PC-9 (cell line): ENCODE measurements at regions not wholly inside any gene's neighbourhood (a gene's known extent, or its start where the extent isn't known, plus 50 kb on each side); places are given as distances from the start of the nearest gene placed in this dataset.

Source experiments
- BruUV-seq: library from RNA; stranded (reverse); fragments of 400-500 nt; replicated peaks from 2 replicates; lab custom pipeline; 2021; lab: Mats Ljungman, UMichigan
- CTCF ChIA-PET: fragments of 300-600 bp; sonication (Branson Sonifier 250); formaldehyde crosslinking; loops from one replicate; lab custom pipeline; 2022; ENCODE audit warnings: antibody characterized with exemption; lab: Charles Lee
- POLR2A ChIA-PET: fragments of 300-600 bp; sonication (Branson Sonifier 250); formaldehyde crosslinking; loops from one replicate; lab custom pipeline; 2022; ENCODE audit warnings: antibody characterized with exemption; ENCODE audit not compliant: unreplicated experiment; lab: Charles Lee
- DNase-seq, 2 experiments: peaks; one replicate each; pipeline versions ENCODE4 v3.0.0 to v3.0.0-alpha.2; 2015 to 2022; ENCODE audit warnings: mixed read lengths in 1 of 2
- H2AFZ ChIP-seq: fragments of 200-600 bp; sonication (generic); 2 replicates; pipeline ENCODE4 v1.8.1; 2017; ENCODE audit warnings: antibody characterized with exemption
- H3F3A ChIP-seq: fragments of 200-600 bp; sonication (generic); 2 replicates; pipeline ENCODE4 v1.8.1; 2017; ENCODE audit warnings: antibody characterized with exemption, mild to moderate bottlenecking, low read depth; ENCODE audit not compliant: insufficient read depth
- H3K27ac ChIP-seq: fragments of 200-600 bp; sonication (generic); 2 replicates; pipeline ENCODE4 v1.6.1; 2016; ENCODE audit warnings: mixed run types
- H3K27me3 ChIP-seq: fragments of 200-600 bp; sonication (generic); 2 replicates; pipeline ENCODE4 v1.6.1; 2016; ENCODE audit warnings: low read depth, mixed run types; ENCODE audit not compliant: insufficient read depth
- H3K36me3 ChIP-seq: fragments of 200-600 bp; sonication (generic); 2 replicates; pipeline ENCODE4 v1.6.1; 2016; ENCODE audit warnings: low read depth, mixed run types
- H3K4me1 ChIP-seq: fragments of 200-600 bp; sonication (generic); replicated peaks from 2 replicates; pipeline ENCODE4 v1.6.1; 2016; ENCODE audit warnings: mixed run types; ENCODE audit not compliant: insufficient read depth
- H3K4me2 ChIP-seq: fragments of 200-600 bp; sonication (generic); 2 replicates; pipeline ENCODE4 v1.6.1; 2017; ENCODE audit warnings: mixed run types
- H3K4me3 ChIP-seq: fragments of 200-600 bp; sonication (generic); 2 replicates; pipeline ENCODE4 v1.6.1; 2016; ENCODE audit warnings: mixed run types
- H3K79me2 ChIP-seq: fragments of 200-600 bp; sonication (generic); 2 replicates; pipeline ENCODE4 v1.6.1; 2017; ENCODE audit warnings: low read depth, mixed run types
- H3K9me2 ChIP-seq: fragments of 200-600 bp; sonication (generic); 2 replicates; pipeline ENCODE4 v1.8.1; 2017; ENCODE audit warnings: mild to moderate bottlenecking; ENCODE audit not compliant: insufficient read depth
- H3K9me3 ChIP-seq: fragments of 200-600 bp; sonication (generic); 2 replicates; pipeline ENCODE4 v1.8.1; 2016; ENCODE audit warnings: low read depth; ENCODE audit not compliant: insufficient read depth
- H4K20me1 ChIP-seq: fragments of 200-600 bp; sonication (generic); 2 replicates; pipeline ENCODE4 v1.8.1; 2017; ENCODE audit not compliant: insufficient read depth
- EZH2 ChIP-seq: fragments of 200-600 bp; sonication (generic); IDR thresholded peaks from 2 replicates; pipeline ENCODE4 v1.8.0; 2017; ENCODE audit warnings: antibody characterized with exemption, low read depth
- intact Hi-C: fragments of 100-400 bp; cut with micrococcal nuclease; formaldehyde crosslinking; loops from one replicate; pipeline ENCODE4 v1.10.0; 2022; ENCODE audit not compliant: unreplicated experiment
- TF ChIP-seq, protein P1 (sequence below): fragments of 200-600 bp; sonication (generic); conservative IDR thresholded peaks from 2 replicates; pipeline ENCODE4 v1.6.1; 2017; ENCODE audit warnings: mixed run types, antibody characterized with exemption, mild to moderate bottlenecking, moderate library complexity

DNA sequence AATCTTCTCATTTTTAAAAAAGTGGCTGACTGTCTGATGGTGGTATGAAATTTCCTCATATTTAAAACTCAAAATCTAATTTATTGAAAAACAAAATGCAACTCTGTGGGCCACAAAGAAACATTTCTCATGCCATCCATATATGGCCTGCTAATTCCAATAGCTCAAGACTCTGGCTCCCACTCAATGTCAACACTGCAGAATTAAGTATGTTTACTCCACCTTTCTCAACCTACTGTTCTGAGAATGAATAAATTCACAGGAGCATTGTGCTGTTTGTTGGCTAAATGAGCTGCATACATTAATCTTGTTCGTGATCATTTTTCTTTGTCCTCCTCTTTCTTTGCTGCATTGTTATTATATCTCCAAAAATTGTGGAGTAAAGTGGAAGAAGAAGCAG, 79.5 kb upstream of the GABRG2 start:
- Histone ChIP-seq H3K79me2 (no peaks in the 10 kb centered on the region), H3K4me3 (no peak overlapping the region), H3K36me3 (no peaks in the 10 kb centered on the region), H3K9me2 (no peaks in the 10 kb centered on the region), H3K27me3 (no peaks in the 10 kb centered on the region), H4K20me1 (no peaks in the 10 kb centered on the region), H3K27ac (no peak overlapping the region), H3K9me3 (no peaks in the 10 kb centered on the region), H2AFZ (no peak overlapping the region), H3K4me1 (no peaks in the 10 kb centered on the region), H3K4me2 (no peak overlapping the region), H3F3A (no peaks in the 10 kb centered on the region)
- BruUV-seq = no TSS peak
- intact Hi-C loops = no loop called here
- ChIA-PET CTCF (no interaction called here), POLR2A (no interaction called here)
- no peak for TF ChIP-seq EZH2
- TF ChIP-seq, protein P1, sequence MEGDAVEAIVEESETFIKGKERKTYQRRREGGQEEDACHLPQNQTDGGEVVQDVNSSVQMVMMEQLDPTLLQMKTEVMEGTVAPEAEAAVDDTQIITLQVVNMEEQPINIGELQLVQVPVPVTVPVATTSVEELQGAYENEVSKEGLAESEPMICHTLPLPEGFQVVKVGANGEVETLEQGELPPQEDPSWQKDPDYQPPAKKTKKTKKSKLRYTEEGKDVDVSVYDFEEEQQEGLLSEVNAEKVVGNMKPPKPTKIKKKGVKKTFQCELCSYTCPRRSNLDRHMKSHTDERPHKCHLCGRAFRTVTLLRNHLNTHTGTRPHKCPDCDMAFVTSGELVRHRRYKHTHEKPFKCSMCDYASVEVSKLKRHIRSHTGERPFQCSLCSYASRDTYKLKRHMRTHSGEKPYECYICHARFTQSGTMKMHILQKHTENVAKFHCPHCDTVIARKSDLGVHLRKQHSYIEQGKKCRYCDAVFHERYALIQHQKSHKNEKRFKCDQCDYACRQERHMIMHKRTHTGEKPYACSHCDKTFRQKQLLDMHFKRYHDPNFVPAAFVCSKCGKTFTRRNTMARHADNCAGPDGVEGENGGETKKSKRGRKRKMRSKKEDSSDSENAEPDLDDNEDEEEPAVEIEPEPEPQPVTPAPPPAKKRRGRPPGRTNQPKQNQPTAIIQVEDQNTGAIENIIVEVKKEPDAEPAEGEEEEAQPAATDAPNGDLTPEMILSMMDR = no peak
- DNase-seq = no peak
